ENCODE measurements at regions not wholly inside any gene's neighbourhood (a gene's known extent, or its start where the extent isn't known, plus 50 kb on each side); places are given as distances from the start of the nearest gene placed in this dataset.

DNA sequence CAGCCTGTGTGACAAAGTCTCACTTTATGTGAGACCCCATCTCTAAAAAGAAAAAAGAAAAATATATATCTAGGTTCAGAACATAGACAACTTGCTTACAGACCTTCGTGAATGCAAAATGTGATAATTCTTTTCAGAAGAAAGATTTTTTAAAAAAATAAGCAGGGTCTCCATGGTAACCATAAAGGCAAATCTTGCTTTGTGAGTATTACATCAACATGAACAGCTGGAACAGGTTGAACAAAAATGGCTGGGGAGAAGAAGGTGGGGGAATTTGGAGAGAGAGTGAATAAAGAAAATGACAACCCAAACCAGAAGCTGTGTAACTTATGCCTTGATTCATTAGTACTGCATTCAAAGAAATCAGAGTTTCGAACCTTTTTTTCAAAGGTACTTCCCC lies 125.2 kb upstream of the RAP2B start:
- H3K9ac ChIP-seq (ENCODE audit: low read length), result no peak overlapping the region
- H3K79me2 ChIP-seq (ENCODE audit: insufficient read depth, low read length), result no peaks in the 10 kb centered on the region
- no peaks in the 10 kb centered on the region for H3K36me3 ChIP-seq (ENCODE audit: control insufficient read depth in 1 of 2, insufficient read depth in 2 of 2, low read length in 2 of 2)
- H3K27ac ChIP-seq (ENCODE audit: low read depth, low read length), result no peak overlapping the region
- BruUV-seq (replicated peaks), result no TSS peak
- no peaks in the 10 kb centered on the region for H3K27me3 ChIP-seq (ENCODE audit: insufficient read depth, low read length)
- ATAC-seq (no peak), DNase-seq (ENCODE audit: low read depth, low spot score) (no peak)
- H3K4me1 ChIP-seq (ENCODE audit: control insufficient read depth in 1 of 2, insufficient read depth in 2 of 2, low read length in 2 of 2), result peaks cover 11 to 18% of the 10 kb centered on the region in 2 experiments; a peak in 3 of 4 replicates
- H2AFZ ChIP-seq (ENCODE audit: low read depth, low read length, poor library complexity, severe bottlenecking), result no peak overlapping the region
- RAD21 ChIA-PET (ENCODE audit: low non-redundant PET in 1 of 2, low total read pairs in 2 of 2, uncharacterized antibody in 2 of 2, unreplicated experiment in 2 of 2), result no interaction called here
- CTCF ChIA-PET, result no interaction called here
- no peaks in the 10 kb centered on the region for H3K9me2 ChIP-seq (ENCODE audit: insufficient read depth)
- POLR2A ChIA-PET, result no interaction called here
- no peak for TF ChIP-seq RAD21 (IDR thresholded peaks at IDR 0.05; ENCODE audit: low read depth)
- no peak for TF ChIP-seq EZH2phosphoT487 (IDR thresholded peaks at IDR 0.05; ENCODE audit: borderline replicate concordance)
- no peak for TF ChIP-seq ZFX (IDR thresholded peaks at IDR 0.05)
- no peak for TF ChIP-seq JUND (IDR thresholded peaks at IDR 0.05)
- TF ChIP-seq, protein P1, sequence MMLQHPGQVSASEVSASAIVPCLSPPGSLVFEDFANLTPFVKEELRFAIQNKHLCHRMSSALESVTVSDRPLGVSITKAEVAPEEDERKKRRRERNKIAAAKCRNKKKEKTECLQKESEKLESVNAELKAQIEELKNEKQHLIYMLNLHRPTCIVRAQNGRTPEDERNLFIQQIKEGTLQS (IDR thresholded peaks at IDR 0.05), result no peak
- TF ChIP-seq, protein P2, sequence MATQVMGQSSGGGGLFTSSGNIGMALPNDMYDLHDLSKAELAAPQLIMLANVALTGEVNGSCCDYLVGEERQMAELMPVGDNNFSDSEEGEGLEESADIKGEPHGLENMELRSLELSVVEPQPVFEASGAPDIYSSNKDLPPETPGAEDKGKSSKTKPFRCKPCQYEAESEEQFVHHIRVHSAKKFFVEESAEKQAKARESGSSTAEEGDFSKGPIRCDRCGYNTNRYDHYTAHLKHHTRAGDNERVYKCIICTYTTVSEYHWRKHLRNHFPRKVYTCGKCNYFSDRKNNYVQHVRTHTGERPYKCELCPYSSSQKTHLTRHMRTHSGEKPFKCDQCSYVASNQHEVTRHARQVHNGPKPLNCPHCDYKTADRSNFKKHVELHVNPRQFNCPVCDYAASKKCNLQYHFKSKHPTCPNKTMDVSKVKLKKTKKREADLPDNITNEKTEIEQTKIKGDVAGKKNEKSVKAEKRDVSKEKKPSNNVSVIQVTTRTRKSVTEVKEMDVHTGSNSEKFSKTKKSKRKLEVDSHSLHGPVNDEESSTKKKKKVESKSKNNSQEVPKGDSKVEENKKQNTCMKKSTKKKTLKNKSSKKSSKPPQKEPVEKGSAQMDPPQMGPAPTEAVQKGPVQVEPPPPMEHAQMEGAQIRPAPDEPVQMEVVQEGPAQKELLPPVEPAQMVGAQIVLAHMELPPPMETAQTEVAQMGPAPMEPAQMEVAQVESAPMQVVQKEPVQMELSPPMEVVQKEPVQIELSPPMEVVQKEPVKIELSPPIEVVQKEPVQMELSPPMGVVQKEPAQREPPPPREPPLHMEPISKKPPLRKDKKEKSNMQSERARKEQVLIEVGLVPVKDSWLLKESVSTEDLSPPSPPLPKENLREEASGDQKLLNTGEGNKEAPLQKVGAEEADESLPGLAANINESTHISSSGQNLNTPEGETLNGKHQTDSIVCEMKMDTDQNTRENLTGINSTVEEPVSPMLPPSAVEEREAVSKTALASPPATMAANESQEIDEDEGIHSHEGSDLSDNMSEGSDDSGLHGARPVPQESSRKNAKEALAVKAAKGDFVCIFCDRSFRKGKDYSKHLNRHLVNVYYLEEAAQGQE (IDR thresholded peaks at IDR 0.05; ENCODE audit: low read depth), result no peak
- TF ChIP-seq EGR1 (IDR thresholded peaks at IDR 0.05; ENCODE audit: low read depth), result no peak
- H3K4me3 ChIP-seq (replicated peaks in 1 of 2; ENCODE audit: low read depth in 1 of 2, low read length in 2 of 2), result no peak overlapping the region
- intact Hi-C loops (cut with micrococcal nuclease), result no loop called here
- no peaks in the 10 kb centered on the region for H3K9me3 ChIP-seq (ENCODE audit: control insufficient read depth in 1 of 2, insufficient read depth in 1 of 2, low read depth in 1 of 2, low read length in 2 of 2)
- H4K20me1 ChIP-seq (ENCODE audit: insufficient read depth), result no peaks in the 10 kb centered on the region
- no peak overlapping the region for H3K4me2 ChIP-seq (ENCODE audit: low read length)

DNA sequence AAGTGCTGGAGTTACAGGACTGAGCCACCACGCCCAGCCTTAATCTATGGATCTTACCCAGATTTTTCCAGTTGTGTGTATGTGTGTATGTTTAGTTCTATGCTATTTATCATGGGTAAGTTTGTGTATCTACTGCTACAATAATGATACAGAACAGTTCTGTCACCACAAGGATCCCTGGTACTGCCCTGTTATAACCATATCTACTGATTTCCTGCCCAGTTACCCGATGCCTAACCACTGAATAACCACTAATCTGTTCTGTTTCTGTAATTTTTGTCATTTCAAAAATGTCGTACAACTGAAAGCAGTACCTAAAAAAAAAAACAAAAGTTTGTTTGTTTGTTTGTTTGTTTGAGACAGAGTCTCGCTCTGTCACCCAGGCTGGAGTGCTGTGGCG lies 123.7 kb upstream of the RAP2B start:
- Histone ChIP-seq H3K4me3 (replicated peaks in 1 of 2; ENCODE audit: low read depth in 1 of 2, low read length in 2 of 2) (peak overlapping the region in 1 of 2 experiments; percentile 20; a peak in 1 of 4 replicates), H3K79me2 (ENCODE audit: insufficient read depth, low read length) (no peaks in the 10 kb centered on the region), H3K4me2 (ENCODE audit: low read length) (peak overlapping the region; percentile 67), H3K27me3 (ENCODE audit: insufficient read depth, low read length) (no peaks in the 10 kb centered on the region), H3K27ac (ENCODE audit: low read depth, low read length) (no peak overlapping the region), H2AFZ (ENCODE audit: low read depth, low read length, poor library complexity, severe bottlenecking) (peak overlapping the region; percentile 68), H4K20me1 (ENCODE audit: insufficient read depth) (no peaks in the 10 kb centered on the region), H3K9me2 (ENCODE audit: insufficient read depth) (no peaks in the 10 kb centered on the region), H3K9ac (ENCODE audit: low read length) (no peak overlapping the region), H3K9me3 (ENCODE audit: control insufficient read depth in 1 of 2, insufficient read depth in 1 of 2, low read depth in 1 of 2, low read length in 2 of 2) (no peaks in the 10 kb centered on the region), H3K4me1 (ENCODE audit: control insufficient read depth in 1 of 2, insufficient read depth in 2 of 2, low read length in 2 of 2) (peaks cover 16 to 32% of the 10 kb centered on the region in 2 experiments; a peak in 3 of 4 replicates), H3K36me3 (ENCODE audit: control insufficient read depth in 1 of 2, insufficient read depth in 2 of 2, low read length in 2 of 2) (no peaks in the 10 kb centered on the region)
- intact Hi-C loops (cut with micrococcal nuclease), result no loop called here
- no peak for DNase-seq (ENCODE audit: low read depth, low spot score)
- RAD21 ChIA-PET (ENCODE audit: low non-redundant PET in 1 of 2, low total read pairs in 2 of 2, uncharacterized antibody in 2 of 2, unreplicated experiment in 2 of 2), result no interaction called here
- POLR2A ChIA-PET, result no interaction called here
- CTCF ChIA-PET, result no interaction called here
- BruUV-seq (replicated peaks), result no TSS peak
- ATAC-seq, result no peak
- TF ChIP-seq EGR1 (IDR thresholded peaks at IDR 0.05; ENCODE audit: low read depth) (no peak), TCF7L2 (IDR thresholded peaks at IDR 0.05; ENCODE audit: borderline replicate concordance, extremely low read depth, insufficient read depth, insufficient read length) (no peak), CEBPB (IDR thresholded peaks at IDR 0.05; ENCODE audit: low read depth) (no peak), SIN3A (IDR thresholded peaks at IDR 0.05; ENCODE audit: low read depth) (no peak), JUND (IDR thresholded peaks at IDR 0.05) (no peak), SRF (IDR thresholded peaks at IDR 0.05; ENCODE audit: low read depth) (no peak), ZFX (IDR thresholded peaks at IDR 0.05) (no peak), RAD21 (IDR thresholded peaks at IDR 0.05; ENCODE audit: low read depth) (no peak), YY1 (IDR thresholded peaks at IDR 0.05; ENCODE audit: extremely low read depth, insufficient replicate concordance, low read depth, low read length) (no peak)
- TF ChIP-seq, protein P3, sequence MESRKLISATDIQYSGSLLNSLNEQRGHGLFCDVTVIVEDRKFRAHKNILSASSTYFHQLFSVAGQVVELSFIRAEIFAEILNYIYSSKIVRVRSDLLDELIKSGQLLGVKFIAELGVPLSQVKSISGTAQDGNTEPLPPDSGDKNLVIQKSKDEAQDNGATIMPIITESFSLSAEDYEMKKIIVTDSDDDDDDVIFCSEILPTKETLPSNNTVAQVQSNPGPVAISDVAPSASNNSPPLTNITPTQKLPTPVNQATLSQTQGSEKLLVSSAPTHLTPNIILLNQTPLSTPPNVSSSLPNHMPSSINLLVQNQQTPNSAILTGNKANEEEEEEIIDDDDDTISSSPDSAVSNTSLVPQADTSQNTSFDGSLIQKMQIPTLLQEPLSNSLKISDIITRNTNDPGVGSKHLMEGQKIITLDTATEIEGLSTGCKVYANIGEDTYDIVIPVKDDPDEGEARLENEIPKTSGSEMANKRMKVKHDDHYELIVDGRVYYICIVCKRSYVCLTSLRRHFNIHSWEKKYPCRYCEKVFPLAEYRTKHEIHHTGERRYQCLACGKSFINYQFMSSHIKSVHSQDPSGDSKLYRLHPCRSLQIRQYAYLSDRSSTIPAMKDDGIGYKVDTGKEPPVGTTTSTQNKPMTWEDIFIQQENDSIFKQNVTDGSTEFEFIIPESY (IDR thresholded peaks at IDR 0.05; ENCODE audit: extremely low read depth, insufficient replicate concordance, low read length), result no peak
- TF ChIP-seq, protein P1 (IDR thresholded peaks at IDR 0.05), result no peak
